ENCODE measurements at regions not wholly inside any gene's neighbourhood (a gene's known extent, or its start where the extent isn't known, plus 50 kb on each side); places are given as distances from the start of the nearest gene placed in this dataset.

DNA sequence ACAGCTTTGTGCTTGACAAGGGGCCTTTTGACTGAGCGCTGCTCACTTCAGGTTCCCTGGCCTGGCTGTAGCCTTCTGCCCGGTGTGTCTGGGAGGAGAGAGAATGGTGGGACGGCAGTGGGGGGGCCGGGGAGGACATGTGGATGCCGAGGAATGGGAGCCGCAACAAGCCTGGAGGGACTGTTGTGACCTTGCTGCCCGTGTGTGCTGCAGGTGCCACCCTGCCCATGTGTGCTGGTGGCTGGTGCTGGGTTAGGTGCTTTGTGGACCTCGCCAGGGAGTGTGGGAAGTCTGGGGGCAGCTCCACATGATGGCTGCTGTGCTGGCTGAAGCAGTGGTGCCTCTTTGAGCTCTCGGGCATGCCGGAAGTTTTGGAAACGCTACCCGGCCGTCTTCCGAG, 132.1 kb downstream of the LAT start:
- TF ChIP-seq, protein P1, sequence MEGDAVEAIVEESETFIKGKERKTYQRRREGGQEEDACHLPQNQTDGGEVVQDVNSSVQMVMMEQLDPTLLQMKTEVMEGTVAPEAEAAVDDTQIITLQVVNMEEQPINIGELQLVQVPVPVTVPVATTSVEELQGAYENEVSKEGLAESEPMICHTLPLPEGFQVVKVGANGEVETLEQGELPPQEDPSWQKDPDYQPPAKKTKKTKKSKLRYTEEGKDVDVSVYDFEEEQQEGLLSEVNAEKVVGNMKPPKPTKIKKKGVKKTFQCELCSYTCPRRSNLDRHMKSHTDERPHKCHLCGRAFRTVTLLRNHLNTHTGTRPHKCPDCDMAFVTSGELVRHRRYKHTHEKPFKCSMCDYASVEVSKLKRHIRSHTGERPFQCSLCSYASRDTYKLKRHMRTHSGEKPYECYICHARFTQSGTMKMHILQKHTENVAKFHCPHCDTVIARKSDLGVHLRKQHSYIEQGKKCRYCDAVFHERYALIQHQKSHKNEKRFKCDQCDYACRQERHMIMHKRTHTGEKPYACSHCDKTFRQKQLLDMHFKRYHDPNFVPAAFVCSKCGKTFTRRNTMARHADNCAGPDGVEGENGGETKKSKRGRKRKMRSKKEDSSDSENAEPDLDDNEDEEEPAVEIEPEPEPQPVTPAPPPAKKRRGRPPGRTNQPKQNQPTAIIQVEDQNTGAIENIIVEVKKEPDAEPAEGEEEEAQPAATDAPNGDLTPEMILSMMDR (conservative IDR thresholded peaks at IDR 0.05; ENCODE audit: low read length) = no peak
- no peak for TF ChIP-seq EZH2phosphoT487 (IDR thresholded peaks at IDR 0.05; ENCODE audit: borderline replicate concordance, low read depth, low read length)
